Hindlimb muscle (tissue), 1 donor: ENCODE measurements at regions not wholly inside any gene's neighbourhood (a gene's known extent, or its start where the extent isn't known, plus 50 kb on each side); places are given as distances from the start of the nearest gene placed in this dataset.
"Not testable (repeated sequence)": the region's sequence is repeated elsewhere in the genome, so short reads cannot be mapped to it uniquely, and the experiment has no call there.

ENCODE experiments used
- DNase-seq: peaks from one replicate; pipeline ENCODE4 v3.0.0-alpha.2; 2013

- DNase-seq: not testable (repeated sequence)
These were observed 82.7 kb downstream of the TFRC start for GRCh38 chr3:195999176-195999575.

GRCh38 chr3:195996314-195996713 lies 85.6 kb downstream of the TFRC start:
- not testable (repeated sequence) for DNase-seq

GRCh38 chr3:195994343-195994742 lies 86.0 kb upstream of the TNK2 start:
- DNase-seq: peak; percentile 18

GRCh38 chr3:195993671-195994070 lies 85.3 kb upstream of the TNK2 start:
- DNase-seq: not testable (repeated sequence)

GRCh38 chr3:195992956-195993595 lies 84.7 kb upstream of the TNK2 start:
- not testable (repeated sequence) for DNase-seq

- DNase-seq: not testable (repeated sequence)
These were observed 83.6 kb upstream of the TNK2 start for GRCh38 chr3:195991986-195992385.

GRCh38 chr3:195991243-195991642 lies 82.9 kb upstream of the TNK2 start:
- not testable (repeated sequence) for DNase-seq

- not testable (repeated sequence) for DNase-seq
These were observed 82.5 kb upstream of the TNK2 start for GRCh38 chr3:195990841-195991174.

GRCh38 chr3:195989921-195990840 lies 81.8 kb upstream of the TNK2 start:
- peak; percentile 91 for DNase-seq

- DNase-seq: not testable (repeated sequence)
These were observed 81.0 kb upstream of the TNK2 start for GRCh38 chr3:195989197-195989920.

- DNase-seq: not testable (repeated sequence)
These were observed 80.4 kb upstream of the TNK2 start for GRCh38 chr3:195988764-195989163.

- not testable (repeated sequence) for DNase-seq
These were observed 78.7 kb upstream of the TNK2 start for GRCh38 chr3:195987001-195987400.

GRCh38 chr3:195986576-195986975 lies 78.2 kb upstream of the TNK2 start:
- not testable (repeated sequence) for DNase-seq

- not testable (repeated sequence) for DNase-seq
These were observed 77.1 kb upstream of the TNK2 start for GRCh38 chr3:195985348-195985920.

- DNase-seq: not testable (repeated sequence)
These were observed 76.2 kb upstream of the TNK2 start for GRCh38 chr3:195984392-195985030.

- not testable (repeated sequence) for DNase-seq
These were observed 75.5 kb upstream of the TNK2 start for GRCh38 chr3:195983880-195984279.

GRCh38 chr3:195982754-195983153 lies 74.4 kb upstream of the TNK2 start:
- not testable (repeated sequence) for DNase-seq

- not testable (repeated sequence) for DNase-seq
These were observed 73.4 kb upstream of the TNK2 start for GRCh38 chr3:195981778-195982177.

GRCh38 chr3:195979877-195980276 lies 71.5 kb upstream of the TNK2 start:
- DNase-seq: not testable (repeated sequence)

GRCh38 chr3:195978585-195978984 lies 70.2 kb upstream of the TNK2 start:
- not testable (repeated sequence) for DNase-seq

- DNase-seq: not testable (repeated sequence)
These were observed 68.5 kb upstream of the TNK2 start for GRCh38 chr3:195976876-195977275.

- DNase-seq: not testable (repeated sequence)
These were observed 65.9 kb upstream of the TNK2 start for GRCh38 chr3:195974281-195974680.
